SK-N-SH (cell line): ENCODE measurements at regions not wholly inside any gene's neighbourhood (a gene's known extent, or its start where the extent isn't known, plus 50 kb on each side); places are given as distances from the start of the nearest gene placed in this dataset.

Experiments used
- CTCF ChIA-PET: fragments of 300-600, 350-600 bp; formaldehyde crosslinking; extraction: SDS; loops from one replicate; lab custom pipeline; 2021; lab: Yijun Ruan, JAX
- POLR2A ChIA-PET: fragments of 350-600 bp; sonication (Branson Sonifier 250); formaldehyde crosslinking; extraction: SDS; loops from one replicate; lab custom pipeline; 2020; ENCODE audit warnings: antibody characterized with exemption, inconsistent platforms; lab: Yijun Ruan, JAX
- DNase-seq: peaks from one replicate; pipeline ENCODE4 v3.0.0; 2012
- H2AFZ ChIP-seq: fragments of 200-600 bp; sonication (generic); 2 replicates; pipeline ENCODE4 v1.8.1; 2016; ENCODE audit warnings: antibody characterized with exemption, mild to moderate bottlenecking, low read depth
- H3F3A ChIP-seq: fragments of 200-600 bp; sonication (generic); replicated peaks from 2 replicates; pipeline ENCODE3; 2016; ENCODE audit warnings: antibody characterized with exemption, mild to moderate bottlenecking; ENCODE audit not compliant: insufficient read depth
- H3K27ac ChIP-seq, 2 experiments: fragments of 200-500 bp in 1 of 2; fragments of 200-600 bp in 1 of 2; sonication (Bioruptor generic) in 1 of 2; sonication (generic), shearing (Covaris generic) in 1 of 2; 2 replicates each; pipeline versions ENCODE4 v1.5.1 to v1.6.1; 2014 to 2016; ENCODE audit warnings: low read depth in 2 of 2, inconsistent platforms in 1 of 2, low read length in 1 of 2, mild to moderate bottlenecking in 1 of 2, mixed read lengths in 1 of 2
- H3K27me3 ChIP-seq: fragments of 200-600 bp; sonication (generic), shearing (Covaris generic); 2 replicates; pipeline ENCODE4 v1.6.1; 2016; ENCODE audit warnings: mixed run types; ENCODE audit not compliant: insufficient read depth
- H3K36me3 ChIP-seq, 2 experiments: fragments of 200-500 bp in 1 of 2; fragments of 200-600 bp in 1 of 2; sonication (Bioruptor generic) in 1 of 2; sonication (generic) in 1 of 2; replicated peaks in 1 of 2; 2 replicates each; pipeline versions ENCODE3 to v1.5.1; 2014 to 2016; ENCODE audit warnings: low read length in 1 of 2, mild to moderate bottlenecking in 1 of 2; ENCODE audit not compliant: insufficient read depth in 2 of 2, control insufficient read depth in 1 of 2
- H3K4me1 ChIP-seq, 2 experiments: fragments of 200-500 bp in 1 of 2; fragments of 200-600 bp in 1 of 2; sonication (Bioruptor generic) in 1 of 2; sonication (generic), shearing (Covaris generic) in 1 of 2; 2 replicates each; pipeline versions ENCODE4 v1.5.1 to v1.6.1; 2014 to 2016; ENCODE audit warnings: low read depth in 1 of 2, low read length in 1 of 2, mixed run types in 1 of 2; ENCODE audit not compliant: insufficient read depth in 2 of 2, control insufficient read depth in 1 of 2
- H3K4me2 ChIP-seq: fragments of 200-600 bp; sonication (generic), shearing (Covaris generic); 2 replicates; pipeline ENCODE4 v1.6.1; 2017; ENCODE audit warnings: mixed run types
- H3K4me3 ChIP-seq, 2 experiments: fragments of 200-500 bp in 1 of 2; fragments of 200-600 bp in 1 of 2; sonication (Bioruptor generic) in 1 of 2; sonication (generic), shearing (Covaris generic) in 1 of 2; 2 replicates each; pipeline versions ENCODE4 v1.5.1 to v1.8.1; 2014 to 2016; ENCODE audit warnings: low read depth in 2 of 2, inconsistent platforms in 1 of 2, low read length in 1 of 2, mild to moderate bottlenecking in 1 of 2, mixed read lengths in 1 of 2, moderate library complexity in 1 of 2
- H3K79me2 ChIP-seq: fragments of 200-600 bp; sonication (generic); 2 replicates; pipeline ENCODE4 v1.8.1; 2017; ENCODE audit warnings: mild to moderate bottlenecking; ENCODE audit not compliant: insufficient read depth
- H3K9ac ChIP-seq: fragments of 200-600 bp; sonication (generic); 2 replicates; pipeline ENCODE4 v1.6.1; 2017; ENCODE audit warnings: mixed run types
- H3K9me2 ChIP-seq: fragments of 200-600 bp; sonication (generic); 2 replicates; pipeline ENCODE4 v1.6.1; 2017; ENCODE audit warnings: mixed run types
- H3K9me3 ChIP-seq: fragments of 200-600 bp; sonication (generic); 2 replicates; pipeline ENCODE4 v1.6.1; 2017; ENCODE audit warnings: mixed run types, mild to moderate bottlenecking, moderate library complexity
- H4K20me1 ChIP-seq: fragments of 200-600 bp; sonication (generic); 2 replicates; pipeline ENCODE4 v1.6.1; 2017; ENCODE audit warnings: mild to moderate bottlenecking, mixed run types; ENCODE audit not compliant: insufficient read depth
- CHD2 ChIP-seq: fragments of 150-350 bp; IDR thresholded peaks from 2 replicates; pipeline ENCODE4 v1.6.1; 2018; ENCODE audit warnings: low read length; ENCODE audit not compliant: partially characterized antibody
- CTCF ChIP-seq: fragments of 200-600 bp; sonication (generic); IDR thresholded peaks from 2 replicates; pipeline ENCODE4 v1.6.1; 2017; ENCODE audit warnings: antibody characterized with exemption, mild to moderate bottlenecking, moderate library complexity
- ELF1 ChIP-seq: IDR thresholded peaks from 2 replicates; pipeline ENCODE4 v1.4.0; 2012
- EP300 ChIP-seq, 2 experiments: IDR thresholded peaks; 2 replicates each; pipeline versions ENCODE4 v1.4.0 to v1.6.1; 2012; ENCODE audit warnings: borderline replicate concordance in 1 of 2, low read depth in 1 of 2, low read length in 1 of 2
- FOSL2 ChIP-seq: IDR thresholded peaks from 2 replicates; pipeline ENCODE4 v1.4.0; 2012; ENCODE audit warnings: low read depth, mild to moderate bottlenecking, moderate library complexity, borderline replicate concordance
- GABPA ChIP-seq: IDR thresholded peaks from 2 replicates; pipeline ENCODE4 v1.4.0; 2012; ENCODE audit warnings: low read depth, mild to moderate bottlenecking
- JUND ChIP-seq: IDR thresholded peaks from 2 replicates; pipeline ENCODE4 v1.4.0; 2012
- MAX ChIP-seq: IDR thresholded peaks from 2 replicates; pipeline ENCODE4 v1.4.0; 2012; ENCODE audit warnings: low read depth
- MXI1 ChIP-seq: IDR thresholded peaks from 2 replicates; pipeline ENCODE4 v1.6.1; 2012; ENCODE audit warnings: mild to moderate bottlenecking, low read depth, low read length, improper control_type of control experiment
- PBX3 ChIP-seq: IDR thresholded peaks from 2 replicates; pipeline ENCODE4; 2012
- POLR2AphosphoS5 ChIP-seq: IDR thresholded peaks from 2 replicates; pipeline ENCODE4 v1.6.1; 2012; ENCODE audit warnings: low read depth, low read length
- RAD21 ChIP-seq: IDR thresholded peaks from 2 replicates; pipeline ENCODE4 v1.6.1; 2012; ENCODE audit warnings: mild to moderate bottlenecking, low read length
- RCOR1 ChIP-seq: fragments of 150-350 bp; IDR thresholded peaks from 2 replicates; pipeline ENCODE4 v1.6.1; 2017; ENCODE audit warnings: antibody characterized with exemption, low read length
- RXRA ChIP-seq: IDR thresholded peaks from 2 replicates; pipeline ENCODE4 v1.4.0; 2012; ENCODE audit warnings: low read depth, mild to moderate bottlenecking, borderline replicate concordance
- SMC3 ChIP-seq: IDR thresholded peaks from 2 replicates; pipeline ENCODE4 v1.6.1; 2012; ENCODE audit warnings: low read depth, low read length, improper control_type of control experiment
- TAF1 ChIP-seq: IDR thresholded peaks from 2 replicates; pipeline ENCODE4 v1.6.1; 2012; ENCODE audit warnings: low read depth, mild to moderate bottlenecking, low read length, moderate library complexity, borderline replicate concordance
- WGBS: methylation state at CpG from one replicate; pipeline ENCODE4 v1.1.6; 2017; ENCODE audit warnings: low lambda C conversion rate; 5-methylcytosine and 5-hydroxymethylcytosine counted together
- TF ChIP-seq, protein P1 (sequence below): fragments of 150-350 bp; IDR thresholded peaks from 2 replicates; pipeline ENCODE4 v1.6.1; 2017; ENCODE audit warnings: antibody characterized with exemption, low read length, low read depth, borderline replicate concordance
- TF ChIP-seq, protein P2 (sequence below): IDR thresholded peaks from 2 replicates; pipeline ENCODE4 v1.4.0; 2012; ENCODE audit warnings: low read depth, borderline replicate concordance

DNA sequence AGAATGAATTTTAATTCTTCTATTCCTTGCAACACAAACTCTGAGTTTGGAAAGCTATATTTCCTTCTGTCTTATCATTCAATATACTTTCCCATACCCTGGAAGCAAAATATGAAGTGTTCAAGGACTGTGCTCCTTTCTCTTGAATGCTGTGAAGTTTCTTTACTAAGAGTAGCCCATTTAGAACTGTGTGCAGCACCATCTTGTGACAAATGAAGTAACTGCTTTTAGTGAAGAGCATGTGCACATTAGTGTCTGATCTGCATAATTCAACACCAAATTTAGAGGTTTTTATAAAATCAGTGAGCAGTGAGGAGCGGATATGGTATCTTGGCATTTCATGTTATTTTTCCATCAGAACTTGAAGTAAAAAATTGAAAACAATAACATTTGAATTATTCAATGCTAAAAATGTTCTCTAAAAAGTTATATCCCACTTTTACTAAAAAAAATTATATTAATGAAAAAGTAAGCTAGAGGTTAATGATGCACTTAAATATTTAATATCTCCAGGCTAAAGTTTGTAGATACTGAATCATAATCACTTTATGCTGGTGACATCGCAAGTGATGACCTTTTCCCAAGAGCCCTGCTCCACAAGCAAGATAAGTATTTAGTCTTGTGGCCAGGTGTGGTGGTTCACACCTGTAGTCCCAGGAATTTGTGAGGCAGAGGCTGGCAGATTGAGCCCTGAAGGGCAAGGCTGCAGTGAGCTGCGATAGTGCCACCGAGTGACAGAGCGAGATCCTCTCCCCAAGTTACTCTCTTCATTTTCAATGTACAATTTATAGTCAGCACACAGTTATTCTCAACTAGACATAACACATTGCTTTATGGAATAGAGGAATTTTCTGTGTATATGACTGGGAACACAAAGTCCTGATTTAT is 108.8 kb upstream of the PCLO start (continued):
- TF ChIP-seq CTCF (peak; percentile 67), FOSL2 (no peak), PBX3 (no peak), MXI1 (no peak), SMC3 (peak; percentile 57; the same call in 1 of the 2 replicates), CHD2 (no peak), GABPA (no peak)
- TF ChIP-seq, protein P1, sequence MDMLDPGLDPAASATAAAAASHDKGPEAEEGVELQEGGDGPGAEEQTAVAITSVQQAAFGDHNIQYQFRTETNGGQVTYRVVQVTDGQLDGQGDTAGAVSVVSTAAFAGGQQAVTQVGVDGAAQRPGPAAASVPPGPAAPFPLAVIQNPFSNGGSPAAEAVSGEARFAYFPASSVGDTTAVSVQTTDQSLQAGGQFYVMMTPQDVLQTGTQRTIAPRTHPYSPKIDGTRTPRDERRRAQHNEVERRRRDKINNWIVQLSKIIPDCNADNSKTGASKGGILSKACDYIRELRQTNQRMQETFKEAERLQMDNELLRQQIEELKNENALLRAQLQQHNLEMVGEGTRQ, result no peak

- no peaks in the 10 kb centered on the region for H4K20me1 ChIP-seq
- H3K9ac ChIP-seq, result no peak overlapping the region
- H3K9me3 ChIP-seq, result no peaks in the 10 kb centered on the region
- H3K4me1 ChIP-seq, result no peaks in the 10 kb centered on the region; a peak in 1 of 4 replicates
- no peak for DNase-seq
- no peak overlapping the region for H3K4me3 ChIP-seq
- H3K36me3 ChIP-seq, result no peaks in the 10 kb centered on the region
- no peaks in the 10 kb centered on the region for H3K9me2 ChIP-seq
- no peaks in the 10 kb centered on the region for H3F3A ChIP-seq
- WGBS, result 73% methylated on average over 3 of the region's 3 CpGs
- CTCF ChIA-PET, result interaction anchor here (0.6 to 4.9 kb wide), 17 partner anchors 7 to 532 kb away, joined by 3 to 52 read pairs (median 4); no protein-coding TSS in a partner anchor
- H3K27me3 ChIP-seq, result no peaks in the 10 kb centered on the region
- no peak overlapping the region for H3K27ac ChIP-seq
- POLR2A ChIA-PET, result no interaction called here
- H2AFZ ChIP-seq, result no peak overlapping the region
- no peak overlapping the region for H3K4me2 ChIP-seq
- no peaks in the 10 kb centered on the region for H3K79me2 ChIP-seq
- TF ChIP-seq MAX (no peak), EP300 (IDR thresholded peaks at IDR 0.05; ENCODE audit: borderline replicate concordance in 1 of 2, low read depth in 1 of 2, low read length in 1 of 2) (no peak), RCOR1 (no peak), TAF1 (no peak), JUND (no peak), CHD2 (no peak), POLR2AphosphoS5 (no peak), MXI1 (no peak), CTCF (no peak), ELF1 (no peak), RAD21 (no peak), FOSL2 (no peak), RXRA (no peak)
- TF ChIP-seq, protein P2, sequence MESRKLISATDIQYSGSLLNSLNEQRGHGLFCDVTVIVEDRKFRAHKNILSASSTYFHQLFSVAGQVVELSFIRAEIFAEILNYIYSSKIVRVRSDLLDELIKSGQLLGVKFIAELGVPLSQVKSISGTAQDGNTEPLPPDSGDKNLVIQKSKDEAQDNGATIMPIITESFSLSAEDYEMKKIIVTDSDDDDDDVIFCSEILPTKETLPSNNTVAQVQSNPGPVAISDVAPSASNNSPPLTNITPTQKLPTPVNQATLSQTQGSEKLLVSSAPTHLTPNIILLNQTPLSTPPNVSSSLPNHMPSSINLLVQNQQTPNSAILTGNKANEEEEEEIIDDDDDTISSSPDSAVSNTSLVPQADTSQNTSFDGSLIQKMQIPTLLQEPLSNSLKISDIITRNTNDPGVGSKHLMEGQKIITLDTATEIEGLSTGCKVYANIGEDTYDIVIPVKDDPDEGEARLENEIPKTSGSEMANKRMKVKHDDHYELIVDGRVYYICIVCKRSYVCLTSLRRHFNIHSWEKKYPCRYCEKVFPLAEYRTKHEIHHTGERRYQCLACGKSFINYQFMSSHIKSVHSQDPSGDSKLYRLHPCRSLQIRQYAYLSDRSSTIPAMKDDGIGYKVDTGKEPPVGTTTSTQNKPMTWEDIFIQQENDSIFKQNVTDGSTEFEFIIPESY, result no peak
Observed at GRCh38 chr7:83270407-83270806, 107.7 kb upstream of the PCLO start.
